Stomach (tissue), 4 donors: ENCODE measurements at regions not wholly inside any gene's neighbourhood (a gene's known extent, or its start where the extent isn't known, plus 50 kb on each side); places are given as distances from the start of the nearest gene placed in this dataset.

Experiments
- CTCF ChIP-seq, 7 experiments: fragments of 450-650 bp in 4 of 7; fragments of 200-600 bp in 3 of 7; sonication (generic) in 3 of 7; IDR thresholded peaks; one replicate each; pipeline ENCODE4 v1.5.1; 2016 to 2019; ENCODE audit warnings: antibody characterized with exemption in 7 of 7, control low read depth in 2 of 7, mild to moderate bottlenecking in 1 of 7
- EP300 ChIP-seq: sonication (generic); formaldehyde crosslinking; IDR thresholded peaks from one replicate; pipeline ENCODE4 v1.6.1; 2017; ENCODE audit warnings: antibody characterized with exemption
- POLR2A ChIP-seq, 4 donors: fragments of 450-650 bp; IDR thresholded peaks; one replicate each; pipeline ENCODE4 v1.6.1; 2016; ENCODE audit warnings: antibody characterized with exemption in 4 of 4, control low read depth in 2 of 4, mild to moderate bottlenecking in 1 of 4, moderate library complexity in 1 of 4
- POLR2AphosphoS5 ChIP-seq, 3 donors: sonication (generic); formaldehyde crosslinking; IDR thresholded peaks; one replicate each; pipeline ENCODE4 v1.6.1; 2016; ENCODE audit warnings: antibody characterized with exemption in 3 of 3

- TF ChIP-seq CTCF (IDR thresholded peaks at IDR 0.05): no peak
- TF ChIP-seq POLR2A (IDR thresholded peaks at IDR 0.05): no peak
- TF ChIP-seq EP300: no peak
- TF ChIP-seq POLR2AphosphoS5 (IDR thresholded peaks at IDR 0.05): no peak
Observed at GRCh38 chr9:7510199-7510598, 289.4 kb downstream of the DMAC1 start.
